NCI-H446 treated with DMSO at 0.1 percent for 48 hours (cell line): ENCODE measurements at regions not wholly inside any gene's neighbourhood (a gene's known extent, or its start where the extent isn't known, plus 50 kb on each side); places are given as distances from the start of the nearest gene placed in this dataset.

Source experiments
- DNase-seq: peaks from one replicate; lab custom pipeline; 2025; lab: John Stamatoyannopoulos, UW

DNA sequence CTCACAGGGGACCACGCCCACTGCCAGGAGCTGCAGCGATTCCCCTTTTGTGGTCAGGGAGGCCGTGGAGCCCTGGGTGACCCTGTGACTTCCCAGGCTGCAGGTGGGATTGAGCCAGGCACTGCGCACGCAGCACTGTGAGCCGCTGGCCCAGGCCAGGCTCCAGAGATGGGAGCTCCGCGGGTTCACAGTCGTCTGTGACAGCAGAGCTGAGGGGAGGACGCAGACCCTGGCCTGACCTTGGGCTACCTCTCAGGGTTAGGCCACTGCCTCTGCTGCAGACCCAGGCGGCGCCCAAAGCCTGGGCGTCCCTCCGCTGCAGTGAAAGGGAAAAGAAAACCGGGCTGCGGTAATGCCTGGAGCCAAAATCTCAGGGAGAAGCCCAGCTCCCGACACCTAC is 107.5 kb upstream of the GPR26 start:
- DNase-seq: no peak

- no peak for DNase-seq
Measured at GRCh38 chr10:123559066-123559822, 106.9 kb upstream of the GPR26 start.

DNA sequence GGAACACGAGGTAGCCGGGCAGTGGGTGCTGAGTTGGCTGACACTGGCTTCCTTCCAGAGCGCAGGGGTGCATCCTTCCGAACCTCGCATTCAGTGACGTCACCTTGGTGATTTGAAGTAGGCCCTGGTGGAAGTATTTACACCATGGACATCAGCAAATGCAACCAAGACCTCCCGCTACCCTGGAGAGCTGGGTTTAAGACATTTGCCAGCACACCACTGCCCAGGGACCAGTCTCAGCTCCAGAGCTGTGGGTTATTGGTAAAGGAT is 106.4 kb upstream of the GPR26 start:
- no peak for DNase-seq

- DNase-seq: no peak
Measured at GRCh38 chr10:123560301-123561140, 105.6 kb upstream of the GPR26 start.

- DNase-seq: no peak
Measured at GRCh38 chr10:123561141-123561440, 105.1 kb upstream of the GPR26 start.

- no peak for DNase-seq
Measured at GRCh38 chr10:123562387-123562786, 103.8 kb upstream of the GPR26 start.

GRCh38 chr10:123562811-123563580 is 103.2 kb upstream of the GPR26 start:
- DNase-seq: no peak

GRCh38 chr10:123563581-123563855 is 102.6 kb upstream of the GPR26 start:
- DNase-seq: no peak

DNA sequence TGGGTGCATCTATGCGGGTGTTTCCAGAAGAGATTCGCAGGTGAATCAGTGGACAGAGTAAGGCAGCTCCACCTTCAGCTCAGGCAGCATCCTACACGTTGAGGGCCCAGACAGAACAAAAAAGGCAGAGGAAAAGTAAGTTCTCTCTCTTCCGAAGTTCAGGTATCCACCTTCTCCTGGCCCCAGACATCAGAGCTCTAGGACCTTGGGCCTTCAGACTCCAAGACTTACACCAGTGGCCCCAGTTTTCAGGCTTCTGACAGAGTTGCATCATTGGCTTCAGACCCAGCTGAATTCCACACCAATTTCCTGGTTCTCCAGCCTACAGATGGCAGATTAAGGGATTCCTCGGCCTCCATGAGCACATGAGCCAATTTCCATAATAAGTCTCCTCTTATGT is 102.2 kb upstream of the GPR26 start:
- no peak for DNase-seq

DNA sequence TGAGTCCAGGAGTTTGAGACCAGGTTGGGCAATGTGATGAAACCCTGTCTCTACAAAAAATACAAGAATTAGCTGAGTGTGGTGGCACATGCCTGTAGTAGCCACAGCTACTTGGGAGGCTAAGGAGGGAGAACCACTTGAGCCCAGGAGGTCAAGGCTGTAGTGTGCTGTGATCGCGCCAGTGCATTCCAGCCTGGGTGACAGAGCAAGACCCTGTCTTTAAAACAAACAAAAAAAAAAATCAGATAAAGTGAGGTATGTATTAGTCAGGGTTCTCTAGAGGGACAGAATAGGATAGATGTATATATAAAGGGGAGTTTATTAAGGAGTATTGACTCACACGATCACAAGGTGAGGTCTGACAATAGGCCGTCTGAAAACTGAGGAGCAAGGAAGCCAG is 101.5 kb upstream of the GPR26 start:
- no peak for DNase-seq

- DNase-seq: no peak
Measured at GRCh38 chr10:123565691-123566660, 100.2 kb upstream of the GPR26 start.

DNA sequence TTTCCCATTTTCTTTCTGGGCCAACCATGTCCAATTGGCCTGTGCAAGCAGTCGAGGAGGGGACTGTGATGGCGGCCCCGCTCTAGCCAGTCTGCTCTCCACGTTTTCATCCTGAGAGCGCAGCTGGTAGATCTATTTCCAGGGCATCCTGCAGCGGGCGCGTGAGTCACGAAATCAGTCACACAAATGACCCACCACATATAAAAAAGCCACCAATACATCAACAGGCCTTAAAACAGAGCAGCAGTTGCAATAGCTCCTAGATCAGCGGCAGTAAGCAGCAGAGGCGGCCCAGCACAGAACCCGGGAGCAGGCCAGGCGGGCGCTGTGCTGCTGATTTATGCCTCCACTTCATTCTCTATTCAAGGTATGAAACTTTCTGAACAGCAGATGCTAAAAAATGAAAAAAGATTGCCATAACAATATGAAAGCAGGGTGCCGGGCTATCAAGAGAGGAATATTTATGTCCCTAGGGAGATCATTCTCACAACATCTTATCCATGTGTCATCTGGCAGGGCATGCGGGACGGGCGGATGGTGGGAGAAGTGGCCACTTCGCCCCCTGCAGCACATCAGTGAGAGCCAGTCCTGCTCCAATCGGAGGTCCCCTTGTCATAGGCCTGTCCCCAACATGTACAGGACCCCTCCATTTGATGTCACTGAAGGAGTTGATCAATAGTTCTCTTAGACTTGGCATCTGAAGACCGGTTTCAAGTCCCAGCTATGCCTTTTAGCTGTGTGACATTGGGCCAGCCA is 98.0 kb upstream of the GPR26 start:
- no peak for DNase-seq

- DNase-seq: no peak
Measured at GRCh38 chr10:123568751-123569150, 97.4 kb upstream of the GPR26 start.

DNA sequence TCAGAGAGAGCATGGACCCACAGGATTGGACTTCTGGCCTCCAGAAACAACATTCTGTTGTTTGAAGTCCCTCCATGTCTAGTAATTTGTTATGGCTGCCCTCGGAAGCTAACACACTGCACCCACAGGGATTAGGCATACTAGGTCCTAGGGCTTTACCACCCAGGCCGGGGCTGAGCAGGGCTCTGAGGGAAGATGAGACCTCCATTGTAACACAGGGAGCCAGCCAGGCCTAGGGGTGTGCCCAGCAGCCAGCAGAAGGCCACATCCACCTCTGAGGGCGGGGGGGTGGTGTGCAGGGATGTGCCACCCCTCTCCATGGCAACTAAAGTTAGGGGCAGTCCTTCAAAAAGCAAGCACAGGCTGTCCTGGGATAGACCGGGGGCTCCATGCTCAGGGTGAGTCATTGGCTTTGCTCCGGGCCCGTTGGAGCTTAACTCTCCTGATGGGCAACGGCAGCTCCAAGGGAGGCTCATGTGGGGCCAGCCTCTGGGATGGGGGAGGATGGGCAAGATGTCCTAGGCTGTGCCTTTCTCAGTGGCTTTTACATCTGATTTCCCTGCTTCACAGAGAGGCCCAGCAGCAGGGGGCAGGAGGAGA is 96.6 kb upstream of the GPR26 start:
- no peak for DNase-seq

DNA sequence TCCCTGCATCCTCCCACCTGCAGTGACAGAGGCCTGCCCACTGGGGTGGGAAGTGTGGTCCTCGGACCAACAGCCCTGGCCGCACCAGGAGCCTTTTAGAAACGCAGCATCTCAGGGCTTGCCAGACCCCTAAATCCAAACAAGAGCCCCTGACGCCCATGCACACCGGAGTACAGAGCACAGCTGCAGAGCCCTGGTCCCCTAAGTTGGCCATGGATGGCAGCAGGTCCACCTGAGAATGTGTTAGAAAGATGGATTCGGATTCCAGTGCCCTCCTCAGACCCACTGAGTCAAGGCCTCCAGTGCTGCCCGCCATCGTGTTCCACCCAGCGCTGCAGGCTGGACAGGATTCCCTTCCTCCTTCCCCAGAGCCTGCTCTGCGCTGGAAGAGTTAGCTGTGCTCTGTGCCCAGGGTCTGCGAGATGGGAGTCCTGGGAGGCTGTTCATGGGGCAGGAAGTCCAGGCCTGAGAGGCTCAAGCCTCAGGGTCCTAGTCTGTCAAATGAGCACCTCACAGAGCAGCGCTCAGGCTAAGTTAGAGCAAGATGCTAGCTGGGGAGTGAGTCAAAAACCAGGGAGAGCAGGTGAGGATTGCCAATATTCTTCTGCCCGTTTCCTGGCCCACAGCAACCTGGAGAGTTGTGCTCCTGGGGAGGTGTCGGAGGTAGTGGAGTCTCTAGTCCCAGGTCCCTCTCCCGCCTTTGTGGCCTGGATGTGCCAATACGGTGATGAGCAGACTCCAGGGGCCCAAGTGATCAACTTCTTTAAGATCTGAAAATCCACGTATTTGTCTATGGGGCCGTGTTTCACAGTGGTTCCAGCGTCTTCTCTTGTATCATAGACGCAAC is 95.9 kb upstream of the GPR26 start:
- no peak for DNase-seq

DNA sequence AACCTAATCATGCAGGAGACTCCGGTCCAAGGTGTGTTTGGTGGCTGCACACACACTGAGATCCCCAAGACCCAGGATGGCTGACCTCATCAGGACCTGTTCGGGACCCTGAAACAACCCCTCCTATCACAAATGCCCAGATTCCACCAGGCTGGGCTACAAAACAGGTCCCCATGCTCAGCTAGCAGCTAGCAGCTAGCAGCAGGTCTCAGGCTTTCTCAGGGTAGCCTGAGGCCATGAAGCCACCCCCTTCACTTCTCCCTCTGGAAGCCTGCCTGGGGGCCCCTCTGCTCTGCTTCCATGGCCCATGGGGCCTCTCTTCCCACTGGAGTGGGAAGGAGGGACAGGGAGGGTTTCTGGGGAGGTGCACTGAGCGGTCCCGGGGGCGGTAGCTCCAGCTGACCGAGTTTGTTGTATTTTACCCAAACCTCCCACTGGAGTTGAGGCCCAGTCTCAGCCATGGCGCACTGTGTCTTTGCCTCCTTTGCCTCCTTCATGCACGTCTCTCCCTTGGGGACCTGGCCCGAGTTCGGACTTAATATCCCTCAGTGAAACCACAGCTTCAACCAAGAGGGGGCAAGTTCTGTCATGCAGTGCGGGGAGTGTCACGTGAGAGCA is 95.1 kb upstream of the GPR26 start:
- no peak for DNase-seq

GRCh38 chr10:123571978-123572377 is 94.2 kb upstream of the GPR26 start:
- no peak for DNase-seq

DNA sequence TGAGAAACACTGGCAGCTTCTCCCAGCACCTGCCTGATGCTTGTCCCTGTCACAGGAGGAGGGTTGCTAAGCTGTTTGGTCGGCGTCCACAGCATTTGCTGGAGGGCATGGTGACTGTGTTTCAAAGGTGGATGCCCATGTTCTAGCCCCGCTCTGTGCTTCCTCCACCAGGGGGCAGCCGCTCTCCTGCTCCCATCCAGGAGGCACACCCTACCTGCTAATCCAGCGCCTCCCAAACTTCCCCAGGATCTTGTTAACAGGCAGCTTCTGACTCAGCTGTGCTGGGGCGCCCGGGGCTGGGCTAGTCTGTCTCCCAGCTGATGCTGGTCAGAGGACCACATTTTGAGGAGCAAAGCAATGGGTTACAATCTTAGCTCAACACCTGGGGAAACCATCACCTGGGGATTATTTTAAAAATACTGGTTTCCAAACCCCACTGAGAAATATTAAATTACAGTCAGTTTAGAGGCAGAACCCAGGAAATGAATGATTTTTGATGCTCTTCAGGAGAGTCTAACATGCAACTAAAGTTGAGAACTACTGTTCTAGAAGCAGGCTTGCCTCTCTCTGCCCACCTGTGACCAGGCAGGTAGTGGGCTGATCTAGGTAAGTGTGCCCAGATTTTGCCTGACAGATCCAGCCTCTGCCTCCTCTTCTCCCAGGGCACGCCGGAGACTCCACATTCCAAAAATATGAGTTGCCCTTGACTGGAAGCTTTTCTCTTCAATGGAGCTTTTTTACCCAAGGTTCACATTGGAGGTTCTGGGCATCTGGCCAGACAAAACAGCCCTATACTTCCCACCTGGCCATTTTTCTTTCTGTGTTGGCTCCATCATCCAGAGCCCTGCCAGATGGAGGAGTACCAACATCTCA is 92.7 kb upstream of the GPR26 start:
- no peak for DNase-seq
